HG03060 (cell line): ENCODE measurements at regions not wholly inside any gene's neighbourhood (a gene's known extent, or its start where the extent isn't known, plus 50 kb on each side); places are given as distances from the start of the nearest gene placed in this dataset.
A peak's percentile ranks its signal among the peaks of the same experiment; 100 is the strongest.
"Not testable (repeated sequence)": the region's sequence is repeated elsewhere in the genome, so short reads cannot be mapped to it uniquely, and the experiment has no call there.

Source experiments
- ATAC-seq: cut with Tn5 transposase; IDR thresholded peaks from one replicate; pipeline ENCODE4 v1.9.1; 2021; ENCODE audit warnings: low read depth, moderate number of reproducible peaks; ENCODE audit not compliant: unreplicated experiment

GRCh38 chr4:131337936-131338335, 1811.2 kb upstream of the PCDH10 start:
- no peak for ATAC-seq

GRCh38 chr4:131339137-131339536, 1810.0 kb upstream of the PCDH10 start:
- ATAC-seq: no peak

GRCh38 chr4:131344761-131345160, 1804.3 kb upstream of the PCDH10 start:
- ATAC-seq: no peak

GRCh38 chr4:131347816-131348215, 1801.3 kb upstream of the PCDH10 start:
- ATAC-seq: no peak

GRCh38 chr4:131348263-131348662, 1800.8 kb upstream of the PCDH10 start:
- ATAC-seq: peak; percentile 94

GRCh38 chr4:131352371-131352770, 1796.7 kb upstream of the PCDH10 start:
- not testable (repeated sequence) for ATAC-seq

GRCh38 chr4:131366714-131367113, 1782.4 kb upstream of the PCDH10 start:
- no peak for ATAC-seq

GRCh38 chr4:131367441-131367840, 1781.7 kb upstream of the PCDH10 start:
- no peak for ATAC-seq

- ATAC-seq: no peak
Measured at GRCh38 chr4:131370846-131371245, 1778.2 kb upstream of the PCDH10 start.

GRCh38 chr4:131381055-131381454, 1768.0 kb upstream of the PCDH10 start:
- no peak for ATAC-seq

GRCh38 chr4:131382839-131383238, 1766.3 kb upstream of the PCDH10 start:
- ATAC-seq: no peak

- no peak for ATAC-seq
Measured at GRCh38 chr4:131388277-131388676, 1760.8 kb upstream of the PCDH10 start.

- ATAC-seq: no peak
Measured at GRCh38 chr4:131408102-131408501, 1741.0 kb upstream of the PCDH10 start.

GRCh38 chr4:131411393-131411792, 1737.7 kb upstream of the PCDH10 start:
- ATAC-seq: no peak

GRCh38 chr4:131419147-131419546, 1729.9 kb upstream of the PCDH10 start:
- no peak for ATAC-seq

- ATAC-seq: peak; percentile 88
Measured at GRCh38 chr4:131426023-131426758, 1722.9 kb upstream of the PCDH10 start.

GRCh38 chr4:131427000-131427399, 1722.1 kb upstream of the PCDH10 start:
- no peak for ATAC-seq

GRCh38 chr4:131430302-131430701, 1718.8 kb upstream of the PCDH10 start:
- ATAC-seq: no peak

- ATAC-seq: no peak
Measured at GRCh38 chr4:131441004-131441688, 1707.9 kb upstream of the PCDH10 start.

GRCh38 chr4:131447883-131448282, 1701.2 kb upstream of the PCDH10 start:
- ATAC-seq: no peak

- ATAC-seq: no peak
Measured at GRCh38 chr4:131450572-131451209, 1698.4 kb upstream of the PCDH10 start.
